ENCODE measurements at regions not wholly inside any gene's neighbourhood (a gene's known extent, or its start where the extent isn't known, plus 50 kb on each side); places are given as distances from the start of the nearest gene placed in this dataset.

DNA sequence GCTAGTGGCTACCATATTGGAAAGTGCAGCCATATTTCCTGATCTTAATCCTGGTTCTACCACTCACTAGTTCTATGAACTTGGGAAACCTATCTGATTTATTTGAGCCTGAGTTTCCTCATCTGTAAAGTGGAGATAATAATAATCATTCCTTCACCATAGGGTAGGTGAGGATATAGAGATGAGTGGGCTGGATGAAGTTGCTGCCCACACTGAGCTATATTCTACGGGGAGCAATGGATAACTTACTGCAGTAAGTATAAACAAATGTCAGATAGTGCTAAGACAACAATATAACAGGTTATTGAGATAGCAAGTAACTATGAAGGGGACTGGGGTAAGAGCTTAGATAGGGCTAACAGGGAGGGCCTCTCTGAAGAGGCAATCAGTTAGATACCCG, 251.5 kb upstream of the ADAMTS9 start:
- TF ChIP-seq, protein P1, sequence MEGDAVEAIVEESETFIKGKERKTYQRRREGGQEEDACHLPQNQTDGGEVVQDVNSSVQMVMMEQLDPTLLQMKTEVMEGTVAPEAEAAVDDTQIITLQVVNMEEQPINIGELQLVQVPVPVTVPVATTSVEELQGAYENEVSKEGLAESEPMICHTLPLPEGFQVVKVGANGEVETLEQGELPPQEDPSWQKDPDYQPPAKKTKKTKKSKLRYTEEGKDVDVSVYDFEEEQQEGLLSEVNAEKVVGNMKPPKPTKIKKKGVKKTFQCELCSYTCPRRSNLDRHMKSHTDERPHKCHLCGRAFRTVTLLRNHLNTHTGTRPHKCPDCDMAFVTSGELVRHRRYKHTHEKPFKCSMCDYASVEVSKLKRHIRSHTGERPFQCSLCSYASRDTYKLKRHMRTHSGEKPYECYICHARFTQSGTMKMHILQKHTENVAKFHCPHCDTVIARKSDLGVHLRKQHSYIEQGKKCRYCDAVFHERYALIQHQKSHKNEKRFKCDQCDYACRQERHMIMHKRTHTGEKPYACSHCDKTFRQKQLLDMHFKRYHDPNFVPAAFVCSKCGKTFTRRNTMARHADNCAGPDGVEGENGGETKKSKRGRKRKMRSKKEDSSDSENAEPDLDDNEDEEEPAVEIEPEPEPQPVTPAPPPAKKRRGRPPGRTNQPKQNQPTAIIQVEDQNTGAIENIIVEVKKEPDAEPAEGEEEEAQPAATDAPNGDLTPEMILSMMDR (conservative IDR thresholded peaks at IDR 0.05 in 1 of 2, IDR thresholded peaks at IDR 0.05 in 1 of 2; ENCODE audit: extremely low read depth in 1 of 2, insufficient read depth in 1 of 2, low read depth in 1 of 2, low read length in 2 of 2), result no peak
- TF ChIP-seq EZH2 (IDR thresholded peaks at IDR 0.05; ENCODE audit: borderline replicate concordance, low read length), result no peak
